C4-2B (cell line): ENCODE measurements at regions not wholly inside any gene's neighbourhood (a gene's known extent, or its start where the extent isn't known, plus 50 kb on each side); places are given as distances from the start of the nearest gene placed in this dataset.

Experiments used
- CTCF ChIP-seq: fragments of 450-650 bp; conservative IDR thresholded peaks from 2 replicates; pipeline ENCODE4 v1.5.1; 2017; ENCODE audit warnings: mild to moderate bottlenecking
- ZFX ChIP-seq: fragments of 450-650 bp; IDR thresholded peaks from 2 replicates; pipeline ENCODE4 v1.6.1; 2017

- TF ChIP-seq CTCF = no peak
- no peak for TF ChIP-seq ZFX
Measured at GRCh38 chr13:34414616-34415015, 527.5 kb upstream of the NBEA start.
